NCI-H526 treated with DMSO at 0.1 percent for 48 hours (cell line): ENCODE measurements at regions not wholly inside any gene's neighbourhood (a gene's known extent, or its start where the extent isn't known, plus 50 kb on each side); places are given as distances from the start of the nearest gene placed in this dataset.
"Not testable (repeated sequence)": the region's sequence is repeated elsewhere in the genome, so short reads cannot be mapped to it uniquely, and the experiment has no call there.

Source experiments
- DNase-seq: peaks from one replicate; lab custom pipeline; 2025; lab: John Stamatoyannopoulos, UW

- not testable (repeated sequence) for DNase-seq
Observed at GRCh38 chr17:13659051-13659450, 57.3 kb upstream of the HS3ST3A1 start.

GRCh38 chr17:13665872-13666635 lies 64.3 kb upstream of the HS3ST3A1 start:
- no peak for DNase-seq

DNA sequence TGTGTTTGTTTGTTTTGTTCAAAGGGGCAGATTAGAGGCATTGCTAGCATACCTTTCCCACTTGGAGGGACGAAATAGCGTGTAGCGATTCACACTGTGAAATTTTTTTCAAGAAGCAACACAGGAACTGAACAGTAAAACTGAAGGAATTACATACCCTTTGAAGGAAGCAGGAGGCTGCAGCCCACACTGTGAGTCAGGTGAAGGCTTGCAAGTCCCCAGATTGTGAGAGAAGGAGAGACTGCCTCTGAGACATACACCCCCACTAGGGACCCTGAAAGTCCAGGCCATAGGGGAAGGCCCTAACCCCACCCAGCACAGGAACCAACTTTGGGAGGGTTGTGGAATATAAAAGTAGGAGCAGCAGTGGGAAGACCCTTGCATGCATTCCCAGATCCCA lies 69.6 kb upstream of the HS3ST3A1 start:
- DNase-seq = no peak

- DNase-seq = no peak
Observed at GRCh38 chr17:13671771-13672170, 70.0 kb upstream of the HS3ST3A1 start.

DNA sequence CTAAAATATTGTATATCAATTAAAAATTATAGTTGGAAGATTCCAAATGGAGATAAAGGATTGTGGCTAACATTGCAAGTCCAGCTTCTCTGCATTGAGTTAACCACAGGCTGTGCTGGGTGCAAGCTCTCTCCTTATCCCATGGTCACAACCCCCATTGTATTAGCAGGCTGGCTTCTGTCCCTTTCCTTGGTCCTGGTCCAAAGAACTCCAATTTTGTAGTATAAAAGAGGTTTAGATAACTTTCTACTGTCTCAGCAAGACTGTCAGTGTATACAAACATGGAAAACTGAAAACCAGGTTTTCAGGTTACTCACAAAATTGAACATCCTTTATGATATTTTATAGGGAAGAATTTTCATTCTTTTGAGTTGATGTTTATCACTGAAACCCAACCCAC lies 76.6 kb upstream of the HS3ST3A1 start:
- DNase-seq = no peak

- DNase-seq = no peak
Observed at GRCh38 chr17:13678841-13679240, 77.1 kb upstream of the HS3ST3A1 start.

- DNase-seq = no peak
Observed at GRCh38 chr17:13688716-13689115, 87.0 kb upstream of the HS3ST3A1 start.

DNA sequence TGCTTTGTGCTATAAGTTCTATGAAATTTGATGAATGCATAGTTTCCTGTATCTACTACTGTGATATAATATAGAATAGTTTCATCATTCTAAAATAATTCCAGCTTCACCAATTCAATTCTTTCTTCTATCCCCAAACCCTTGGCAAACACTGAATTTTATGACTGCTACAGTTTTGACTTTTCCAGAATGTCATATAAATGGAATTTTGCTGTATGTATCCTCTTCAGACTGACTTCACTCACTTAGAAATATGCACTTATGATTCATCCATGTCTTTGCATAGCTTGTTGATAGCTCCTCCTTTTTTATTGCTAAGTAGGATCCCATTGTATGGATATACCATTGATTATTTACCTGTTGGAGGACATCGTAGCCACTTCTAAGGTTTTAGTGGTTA lies 89.1 kb upstream of the HS3ST3A1 start:
- no peak for DNase-seq

DNA sequence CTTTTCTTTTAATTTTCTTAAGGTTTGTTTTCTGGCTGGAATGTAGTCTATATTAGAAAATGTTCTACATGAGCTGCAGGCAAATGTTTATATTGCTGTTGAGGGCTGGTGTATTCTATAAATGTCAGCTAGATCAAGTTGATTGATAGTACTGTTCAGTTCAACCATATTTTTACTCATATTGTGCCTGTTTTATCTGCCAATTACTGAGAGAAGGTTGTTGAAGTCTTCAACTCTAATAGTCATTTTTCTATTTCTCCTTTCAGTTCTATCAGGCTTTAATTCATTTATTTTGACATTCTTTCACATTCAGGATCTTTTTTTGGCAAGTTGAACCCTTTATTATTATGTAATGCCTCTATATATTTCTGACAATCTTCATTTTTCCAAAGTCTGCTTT lies 93.2 kb upstream of the HS3ST3A1 start:
- no peak for DNase-seq

GRCh38 chr17:13698832-13699231 lies 97.1 kb upstream of the HS3ST3A1 start:
- DNase-seq = no peak

- DNase-seq = no peak
Observed at GRCh38 chr17:13699261-13699660, 97.5 kb upstream of the HS3ST3A1 start.

- DNase-seq = no peak
Observed at GRCh38 chr17:13702266-13702665, 100.5 kb upstream of the HS3ST3A1 start.

- DNase-seq = no peak
Observed at GRCh38 chr17:13704333-13704732, 102.6 kb upstream of the HS3ST3A1 start.

- no peak for DNase-seq
Observed at GRCh38 chr17:13705221-13705620, 103.5 kb upstream of the HS3ST3A1 start.

- DNase-seq = no peak
Observed at GRCh38 chr17:13721705-13722104, 120.0 kb upstream of the HS3ST3A1 start.

GRCh38 chr17:13725288-13725990 lies 123.7 kb upstream of the HS3ST3A1 start:
- no peak for DNase-seq

DNA sequence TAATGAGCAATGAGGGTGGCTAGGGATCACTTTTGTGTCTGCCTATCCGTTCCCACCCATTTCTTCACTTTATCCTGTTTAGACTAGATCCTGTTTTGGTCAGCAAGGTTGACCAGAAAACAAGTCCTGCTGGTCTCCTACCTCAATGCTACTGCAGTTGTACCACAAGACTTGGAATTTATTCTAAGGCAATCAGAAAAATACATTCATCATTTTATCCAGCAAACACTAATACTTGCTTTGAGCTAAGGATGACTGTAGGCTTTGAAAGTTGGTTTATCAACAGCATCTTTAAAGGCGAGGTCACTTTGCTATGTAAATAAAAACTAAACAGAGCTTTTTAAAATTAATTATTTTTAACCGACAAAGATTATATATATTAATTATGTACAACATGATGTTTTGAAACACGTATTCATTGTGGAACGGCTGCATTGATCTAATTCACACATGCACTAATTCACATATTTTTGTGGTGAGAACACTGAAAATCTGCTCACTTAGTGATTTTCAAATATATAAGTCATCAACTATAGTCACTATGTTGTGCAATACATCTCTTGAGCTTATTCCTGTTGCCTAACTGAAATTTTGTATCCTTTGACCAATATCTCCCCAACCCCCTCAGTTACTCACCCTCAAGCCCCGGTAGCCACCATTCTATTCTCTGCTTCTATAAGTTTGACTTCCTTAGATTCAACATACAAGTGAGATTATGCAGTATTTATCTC lies 125.9 kb upstream of the HS3ST3A1 start:
- DNase-seq = no peak

GRCh38 chr17:13728781-13729180 lies 127.1 kb upstream of the HS3ST3A1 start:
- no peak for DNase-seq

GRCh38 chr17:13729466-13730134 lies 127.9 kb upstream of the HS3ST3A1 start:
- no peak for DNase-seq

- no peak for DNase-seq
Observed at GRCh38 chr17:13734880-13735279, 133.2 kb upstream of the HS3ST3A1 start.

DNA sequence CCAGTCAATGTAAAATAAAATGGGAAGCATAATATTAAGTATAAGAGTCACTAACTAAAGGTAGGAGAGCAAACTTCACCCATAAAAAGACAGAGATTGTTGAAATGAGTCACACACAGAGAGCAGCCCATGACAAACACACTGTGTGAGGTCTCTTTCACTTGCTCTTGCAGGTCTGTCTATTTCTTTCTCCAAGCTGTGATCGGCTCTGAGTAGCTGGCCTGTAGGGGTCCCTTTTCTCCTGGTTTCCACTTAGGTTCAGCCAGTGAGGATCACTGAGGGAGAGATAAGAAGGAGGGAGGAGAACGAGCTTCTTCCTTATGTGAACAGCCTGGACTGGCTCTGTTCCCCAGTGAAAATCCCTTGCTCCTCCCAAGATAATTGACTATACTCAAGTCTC lies 133.7 kb upstream of the HS3ST3A1 start:
- DNase-seq = no peak

DNA sequence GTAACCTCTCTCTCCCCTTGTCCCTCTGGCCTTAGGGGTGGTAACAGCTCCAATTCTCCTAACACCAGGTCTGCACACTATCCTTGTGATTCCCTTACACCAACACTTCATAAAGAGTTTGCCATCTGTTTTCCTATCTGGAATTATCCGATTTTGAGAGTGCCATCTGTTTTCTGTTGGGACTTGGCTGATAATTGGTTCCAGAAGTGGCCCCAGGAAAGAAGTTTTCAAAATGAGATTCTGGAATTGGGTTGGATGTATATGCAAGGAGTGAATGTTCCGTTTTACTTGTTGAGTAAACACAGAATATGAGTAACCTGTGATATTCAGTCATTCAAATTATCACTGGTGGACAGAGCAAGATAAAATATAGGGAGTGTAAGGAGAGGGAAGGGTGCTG lies 134.1 kb upstream of the HS3ST3A1 start:
- DNase-seq = no peak
